ENCODE measurements at regions not wholly inside any gene's neighbourhood (a gene's known extent, or its start where the extent isn't known, plus 50 kb on each side); places are given as distances from the start of the nearest gene placed in this dataset.

DNA sequence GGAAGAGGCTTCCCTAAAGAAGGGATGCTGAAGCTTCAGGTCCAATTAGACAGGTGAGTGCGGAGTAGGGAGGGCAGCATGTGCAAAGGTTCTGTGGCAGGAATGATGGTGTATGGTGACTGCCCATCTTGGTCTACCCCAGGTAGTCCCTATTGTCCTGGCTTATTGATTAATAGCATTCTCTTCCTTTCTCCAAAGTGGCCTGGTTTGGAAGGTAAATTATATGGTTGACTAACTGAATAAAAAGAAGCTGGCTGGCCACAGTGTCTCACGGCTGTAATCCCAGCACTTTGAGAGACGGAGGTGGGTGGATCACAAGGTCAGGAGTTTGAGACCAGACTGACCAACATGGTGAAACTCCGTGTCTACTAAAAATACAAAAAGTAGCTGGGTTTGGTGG, 230.5 kb downstream of the MIAT start:
- Histone ChIP-seq H4K20me1 (ENCODE audit: insufficient read depth, low read length) (no peaks in the 10 kb centered on the region), H3K27me3 (replicated peaks; ENCODE audit: insufficient read depth, low read length) (no peaks in the 10 kb centered on the region), H3K4me3 (ENCODE audit: low read length) (no peak overlapping the region), H3K36me3 (replicated peaks; ENCODE audit: insufficient read depth, low read length) (no peaks in the 10 kb centered on the region), H3K27ac (ENCODE audit: low read length) (no peak overlapping the region), H3K4me2 (ENCODE audit: low read depth, low read length) (no peak overlapping the region), H3K9ac (ENCODE audit: low read length) (no peak overlapping the region), H3K79me2 (ENCODE audit: low read length) (no peaks in the 10 kb centered on the region), H3F3A (ENCODE audit: insufficient read depth, low read length) (no peaks in the 10 kb centered on the region), H3K9me3 (replicated peaks; ENCODE audit: insufficient read depth, low read length) (no peaks in the 10 kb centered on the region), H2AFZ (ENCODE audit: low read length) (no peak overlapping the region), H3K4me1 (ENCODE audit: low read length) (no peaks in the 10 kb centered on the region), H3K9me2 (replicated peaks; ENCODE audit: insufficient read depth, low read length) (no peaks in the 10 kb centered on the region)
- no peak for DNase-seq
- no peak for TF ChIP-seq EZH2phosphoT487 (IDR thresholded peaks at IDR 0.05; ENCODE audit: low read length)
- no peak for TF ChIP-seq EZH2 (optimal IDR thresholded peaks at IDR 0.05; ENCODE audit: low read depth, low read length)
- TF ChIP-seq, protein P1, sequence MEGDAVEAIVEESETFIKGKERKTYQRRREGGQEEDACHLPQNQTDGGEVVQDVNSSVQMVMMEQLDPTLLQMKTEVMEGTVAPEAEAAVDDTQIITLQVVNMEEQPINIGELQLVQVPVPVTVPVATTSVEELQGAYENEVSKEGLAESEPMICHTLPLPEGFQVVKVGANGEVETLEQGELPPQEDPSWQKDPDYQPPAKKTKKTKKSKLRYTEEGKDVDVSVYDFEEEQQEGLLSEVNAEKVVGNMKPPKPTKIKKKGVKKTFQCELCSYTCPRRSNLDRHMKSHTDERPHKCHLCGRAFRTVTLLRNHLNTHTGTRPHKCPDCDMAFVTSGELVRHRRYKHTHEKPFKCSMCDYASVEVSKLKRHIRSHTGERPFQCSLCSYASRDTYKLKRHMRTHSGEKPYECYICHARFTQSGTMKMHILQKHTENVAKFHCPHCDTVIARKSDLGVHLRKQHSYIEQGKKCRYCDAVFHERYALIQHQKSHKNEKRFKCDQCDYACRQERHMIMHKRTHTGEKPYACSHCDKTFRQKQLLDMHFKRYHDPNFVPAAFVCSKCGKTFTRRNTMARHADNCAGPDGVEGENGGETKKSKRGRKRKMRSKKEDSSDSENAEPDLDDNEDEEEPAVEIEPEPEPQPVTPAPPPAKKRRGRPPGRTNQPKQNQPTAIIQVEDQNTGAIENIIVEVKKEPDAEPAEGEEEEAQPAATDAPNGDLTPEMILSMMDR (IDR thresholded peaks at IDR 0.05; ENCODE audit: low read length), result no peak

DNA sequence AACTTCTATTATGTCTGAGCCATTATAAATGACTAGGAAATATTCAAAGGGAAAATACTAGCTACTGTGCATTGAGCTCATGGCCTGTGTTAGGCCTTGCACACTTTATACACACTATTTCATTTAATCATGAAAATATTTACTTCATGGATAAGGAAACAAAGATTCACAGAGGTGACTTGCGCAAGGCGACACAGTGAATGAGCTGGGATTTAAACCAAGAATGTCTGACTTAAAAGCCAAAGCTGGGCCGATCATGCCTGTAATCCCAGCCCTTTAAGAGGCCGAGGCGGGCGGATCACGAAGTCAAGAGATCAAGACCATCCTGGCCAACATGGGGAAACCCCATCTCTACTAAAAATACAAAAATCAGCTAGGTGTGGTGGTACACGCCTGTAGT, 231.5 kb downstream of the MIAT start:
- Histone ChIP-seq H3F3A (ENCODE audit: insufficient read depth, low read length) (no peaks in the 10 kb centered on the region), H3K4me3 (ENCODE audit: low read length) (no peak overlapping the region), H3K79me2 (ENCODE audit: low read length) (no peaks in the 10 kb centered on the region), H3K4me1 (ENCODE audit: low read length) (no peaks in the 10 kb centered on the region), H3K9me3 (replicated peaks; ENCODE audit: insufficient read depth, low read length) (no peaks in the 10 kb centered on the region), H3K27me3 (replicated peaks; ENCODE audit: insufficient read depth, low read length) (no peaks in the 10 kb centered on the region), H2AFZ (ENCODE audit: low read length) (no peak overlapping the region), H3K27ac (ENCODE audit: low read length) (no peak overlapping the region), H3K4me2 (ENCODE audit: low read depth, low read length) (no peak overlapping the region), H3K36me3 (replicated peaks; ENCODE audit: insufficient read depth, low read length) (no peaks in the 10 kb centered on the region), H3K9me2 (replicated peaks; ENCODE audit: insufficient read depth, low read length) (no peaks in the 10 kb centered on the region), H3K9ac (ENCODE audit: low read length) (no peak overlapping the region), H4K20me1 (ENCODE audit: insufficient read depth, low read length) (no peaks in the 10 kb centered on the region)
- TF ChIP-seq EZH2phosphoT487 (IDR thresholded peaks at IDR 0.05; ENCODE audit: low read length) (no peak), EZH2 (optimal IDR thresholded peaks at IDR 0.05; ENCODE audit: low read depth, low read length) (no peak)
- TF ChIP-seq, protein P1 (IDR thresholded peaks at IDR 0.05; ENCODE audit: low read length), result no peak
- DNase-seq, result no peak

DNA sequence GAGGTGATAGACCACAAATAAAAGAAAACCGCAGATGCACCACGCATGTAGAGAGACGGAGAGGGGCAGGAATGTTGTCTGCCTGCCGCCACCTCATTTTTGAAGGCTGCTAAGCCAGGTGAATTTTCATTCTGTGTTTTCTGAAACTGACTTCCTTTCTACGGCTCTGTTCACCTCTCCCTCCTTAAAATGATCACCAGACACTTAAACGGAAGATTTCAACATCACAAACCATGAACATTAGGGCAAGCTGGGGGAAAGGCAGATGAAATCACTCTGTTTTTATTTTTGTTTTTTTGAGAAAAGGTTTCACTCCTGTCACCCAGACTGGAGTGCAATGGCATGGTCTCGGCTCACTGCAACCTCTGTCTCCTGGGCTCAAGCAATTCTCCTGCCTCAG, 232.4 kb downstream of the MIAT start:
- H3K36me3 ChIP-seq (replicated peaks; ENCODE audit: insufficient read depth, low read length), result no peaks in the 10 kb centered on the region
- H3F3A ChIP-seq (ENCODE audit: insufficient read depth, low read length), result no peaks in the 10 kb centered on the region
- DNase-seq, result no peak
- no peaks in the 10 kb centered on the region for H3K27me3 ChIP-seq (replicated peaks; ENCODE audit: insufficient read depth, low read length)
- H4K20me1 ChIP-seq (ENCODE audit: insufficient read depth, low read length), result no peaks in the 10 kb centered on the region
- no peaks in the 10 kb centered on the region for H3K9me2 ChIP-seq (replicated peaks; ENCODE audit: insufficient read depth, low read length)
- no peaks in the 10 kb centered on the region for H3K79me2 ChIP-seq (ENCODE audit: low read length)
- H3K4me3 ChIP-seq (ENCODE audit: low read length), result no peak overlapping the region
- H3K27ac ChIP-seq (ENCODE audit: low read length), result no peak overlapping the region
- H2AFZ ChIP-seq (ENCODE audit: low read length), result no peak overlapping the region
- TF ChIP-seq EZH2 (optimal IDR thresholded peaks at IDR 0.05; ENCODE audit: low read depth, low read length), result no peak
- TF ChIP-seq, protein P1 (IDR thresholded peaks at IDR 0.05; ENCODE audit: low read length), result no peak
- TF ChIP-seq EZH2phosphoT487 (IDR thresholded peaks at IDR 0.05; ENCODE audit: low read length), result no peak
- no peaks in the 10 kb centered on the region for H3K4me1 ChIP-seq (ENCODE audit: low read length)
- H3K9me3 ChIP-seq (replicated peaks; ENCODE audit: insufficient read depth, low read length), result no peaks in the 10 kb centered on the region
- no peak overlapping the region for H3K9ac ChIP-seq (ENCODE audit: low read length)
- H3K4me2 ChIP-seq (ENCODE audit: low read depth, low read length), result no peak overlapping the region

Data from MM.1S (cell line).